Stimulated activated CD4-positive, alpha-beta T cell treated with anti-CD3 and anti-CD28 coated beads, TNF-alpha, amount 100 ng/mL, for 48 hours (primary cell): ENCODE measurements at regions not wholly inside any gene's neighbourhood (a gene's known extent, or its start where the extent isn't known, plus 50 kb on each side); places are given as distances from the start of the nearest gene placed in this dataset.
"Not testable (repeated sequence)": the region's sequence is repeated elsewhere in the genome, so short reads cannot be mapped to it uniquely, and the experiment has no call there.

Source experiments
- DNase-seq, 3 donors: peaks; one replicate each; pipeline ENCODE4 v3.0.0-alpha.2; 2020; ENCODE audit warnings: low read depth in 3 of 3

GRCh38 chr7:34486371-34486770 lies 171.6 kb upstream of the NPSR1 start:
- no peak for DNase-seq

GRCh38 chr7:34487391-34488115 lies 170.5 kb upstream of the NPSR1 start:
- DNase-seq, result no peak

GRCh38 chr7:34488766-34489165 lies 169.3 kb upstream of the NPSR1 start:
- DNase-seq, result no peak

GRCh38 chr7:34491899-34492298 lies 166.1 kb upstream of the NPSR1 start:
- DNase-seq, result no peak

GRCh38 chr7:34493752-34494151 lies 164.3 kb upstream of the NPSR1 start:
- DNase-seq, result no peak

GRCh38 chr7:34497153-34497777 lies 160.8 kb upstream of the NPSR1 start:
- DNase-seq, result no peak

DNA sequence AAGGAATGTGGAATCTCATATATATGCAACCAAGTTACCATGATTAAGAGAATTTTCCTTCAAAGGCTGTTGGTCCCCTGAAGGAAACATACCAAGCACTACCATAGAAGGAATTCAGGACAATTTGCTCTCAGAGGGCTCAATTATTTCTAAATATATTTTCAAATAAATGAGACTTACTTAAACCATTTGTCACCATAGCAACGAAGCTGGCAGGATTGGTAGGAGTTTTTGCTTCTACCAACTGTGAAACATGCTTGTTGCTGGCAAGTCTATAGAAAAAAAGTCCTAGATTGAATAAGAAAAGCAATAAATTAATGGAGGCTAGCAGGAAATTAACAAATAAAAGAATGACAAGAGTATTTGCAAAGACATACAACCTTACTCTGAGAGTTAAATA lies 156.9 kb upstream of the NPSR1 start:
- no peak for DNase-seq

- DNase-seq, result no peak
These were observed 150.8 kb upstream of the NPSR1 start for GRCh38 chr7:34507191-34507590.

GRCh38 chr7:34523226-34523918 lies 134.6 kb upstream of the NPSR1 start:
- DNase-seq, result no peak

GRCh38 chr7:34530259-34530658 lies 127.8 kb upstream of the NPSR1 start:
- no peak for DNase-seq

DNA sequence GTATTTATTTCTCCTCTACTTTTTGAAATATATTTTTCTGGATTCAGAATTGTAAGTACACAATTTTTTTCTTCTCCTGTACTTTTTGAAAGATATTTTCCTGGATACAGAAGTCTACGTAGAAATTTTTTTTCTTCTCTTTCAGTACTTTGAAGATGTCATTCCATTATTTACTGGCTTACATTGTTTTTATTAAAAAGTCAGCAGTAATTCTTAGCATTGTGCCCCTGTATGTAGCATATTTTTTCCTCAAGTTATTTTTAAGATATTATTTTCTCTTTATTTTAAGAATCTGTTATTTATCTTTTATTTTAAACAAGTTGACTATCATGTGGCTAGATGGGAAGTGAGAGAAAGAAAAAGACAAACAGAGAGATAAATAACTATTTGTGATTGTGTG lies 119.0 kb upstream of the NPSR1 start:
- DNase-seq, result no peak

DNA sequence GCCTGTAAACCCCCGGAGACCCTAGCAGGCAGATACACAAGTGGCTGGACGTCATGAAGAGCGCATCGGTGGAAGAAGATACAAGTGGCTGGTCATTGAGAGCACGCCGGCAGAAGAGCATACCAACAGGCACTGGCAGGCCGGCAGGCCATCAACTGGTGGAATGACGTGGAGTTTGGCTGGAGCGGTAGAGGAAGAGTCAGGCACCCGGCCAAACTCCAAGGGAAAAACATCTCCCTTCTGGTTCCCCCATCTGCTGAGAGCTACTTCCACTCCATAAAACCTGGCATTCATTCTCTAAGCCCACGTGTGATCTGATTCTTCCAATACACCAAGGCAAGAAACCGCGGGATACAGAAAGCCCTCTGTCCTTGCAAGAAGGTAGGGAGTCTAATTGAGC lies 113.4 kb upstream of the NPSR1 start:
- no peak for DNase-seq

GRCh38 chr7:34550996-34551395 lies 107.0 kb upstream of the NPSR1 start:
- DNase-seq, result no peak

DNA sequence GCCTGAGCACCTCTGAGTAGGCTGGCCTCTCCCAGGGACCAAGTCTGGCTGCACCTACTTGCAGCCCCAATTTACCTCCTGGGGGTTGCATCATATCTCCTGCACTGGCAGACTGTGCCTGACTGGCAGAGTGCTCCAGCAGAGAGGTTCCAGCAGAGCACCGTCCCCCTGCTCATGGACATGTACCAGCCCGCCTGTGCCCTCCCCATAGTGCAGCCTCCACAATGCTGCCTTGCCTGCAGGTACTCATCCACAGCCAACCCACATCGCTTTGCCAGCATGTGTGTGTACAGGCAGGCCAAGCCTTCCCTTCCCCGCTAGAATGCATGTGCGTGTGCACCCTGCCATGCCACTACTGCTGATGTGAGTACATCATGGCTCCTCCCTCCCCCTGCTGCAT lies 105.5 kb upstream of the NPSR1 start:
- no peak for DNase-seq

DNA sequence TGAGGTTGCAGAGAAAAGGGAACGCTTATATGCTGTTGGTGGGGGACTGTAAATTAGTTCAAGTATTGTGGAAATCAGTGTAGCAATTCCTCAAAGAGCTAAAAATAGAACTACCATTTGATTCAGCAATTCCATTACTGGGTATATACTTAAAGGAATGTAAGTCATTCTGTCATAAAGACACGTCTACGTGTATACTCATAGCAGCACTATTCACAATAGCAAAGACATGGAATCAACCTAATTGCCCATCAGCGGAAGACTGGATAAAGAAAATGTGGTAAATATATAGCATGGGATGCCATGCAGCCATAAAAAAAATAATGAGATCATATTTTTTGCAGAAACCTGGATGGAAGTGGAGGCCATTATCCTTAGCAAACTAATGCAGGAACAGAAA lies 100.0 kb upstream of the NPSR1 start:
- DNase-seq, result no peak

DNA sequence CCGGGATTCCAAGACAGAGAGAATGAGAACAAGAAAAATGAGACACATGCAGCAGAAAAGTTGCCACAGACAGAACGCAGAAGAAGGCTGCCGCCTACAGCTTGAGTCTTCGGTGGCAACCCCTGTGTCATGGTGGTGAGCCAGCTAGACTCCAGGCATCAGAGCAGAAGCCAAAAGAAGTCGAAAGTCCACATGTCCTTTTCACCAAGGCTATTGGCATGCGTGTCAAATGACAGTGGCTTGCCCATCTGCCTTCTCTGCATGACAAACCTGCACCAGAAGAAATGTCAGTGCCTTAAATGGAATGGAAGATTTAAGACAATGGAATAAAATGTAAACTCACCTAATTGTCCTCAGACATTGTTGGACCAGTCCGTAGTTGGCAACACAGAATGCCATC lies 93.9 kb upstream of the NPSR1 start:
- no peak for DNase-seq

GRCh38 chr7:34567906-34568305 lies 90.1 kb upstream of the NPSR1 start:
- no peak for DNase-seq

DNA sequence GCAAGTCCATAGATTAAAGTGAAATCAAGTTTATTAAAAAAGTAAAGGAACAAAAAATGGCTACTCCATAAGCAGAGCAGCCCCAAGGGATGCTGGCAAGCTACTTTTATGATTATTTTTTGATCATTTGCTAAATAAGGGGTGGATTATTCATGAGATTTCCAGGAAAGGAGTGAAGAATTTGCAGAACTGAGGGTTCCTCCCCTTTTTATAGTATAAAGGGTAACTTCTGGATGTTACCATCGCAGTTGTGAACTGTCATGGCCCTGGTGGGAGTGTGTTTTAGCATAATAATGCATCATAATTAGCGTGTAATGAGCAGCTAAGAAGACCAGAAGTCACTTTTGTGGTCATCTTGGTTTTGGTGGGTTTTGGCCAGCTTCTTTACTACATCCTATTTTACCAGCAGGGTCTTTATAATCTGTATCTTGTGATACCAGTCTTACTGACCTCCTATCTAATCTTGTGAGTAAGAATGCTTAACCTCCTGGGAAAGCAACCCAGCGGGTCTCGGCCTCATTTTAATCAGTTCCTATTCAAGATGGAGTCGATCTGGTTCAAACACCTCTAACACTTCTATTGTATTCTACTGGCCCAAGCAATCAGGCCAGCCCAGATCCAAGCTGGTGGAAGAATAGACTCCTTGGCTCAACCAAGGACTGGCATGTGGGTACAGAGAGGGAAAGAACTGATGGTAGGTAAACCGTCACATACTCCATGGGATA lies 87.9 kb upstream of the NPSR1 start:
- no peak for DNase-seq

- DNase-seq, result no peak
These were observed 83.0 kb upstream of the NPSR1 start for GRCh38 chr7:34575006-34575405.

DNA sequence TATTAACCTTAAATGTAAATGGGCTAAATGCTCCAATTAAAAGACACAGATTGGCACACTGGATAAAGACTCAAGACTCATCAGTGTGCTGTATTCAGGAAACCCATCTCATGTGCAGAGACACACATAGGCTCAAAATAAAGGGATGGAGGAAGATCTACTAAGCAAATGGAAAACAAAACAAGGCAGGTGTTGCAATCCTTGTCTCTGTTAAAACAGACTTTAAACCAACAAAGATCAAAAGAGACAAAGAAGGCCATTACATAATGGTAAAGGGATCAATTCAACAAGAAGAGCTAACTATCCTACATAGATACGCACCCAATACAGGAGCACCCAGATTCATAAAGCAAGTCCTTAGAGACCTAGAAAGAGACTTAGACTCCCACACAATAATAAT lies 80.1 kb upstream of the NPSR1 start:
- not testable (repeated sequence) for DNase-seq

DNA sequence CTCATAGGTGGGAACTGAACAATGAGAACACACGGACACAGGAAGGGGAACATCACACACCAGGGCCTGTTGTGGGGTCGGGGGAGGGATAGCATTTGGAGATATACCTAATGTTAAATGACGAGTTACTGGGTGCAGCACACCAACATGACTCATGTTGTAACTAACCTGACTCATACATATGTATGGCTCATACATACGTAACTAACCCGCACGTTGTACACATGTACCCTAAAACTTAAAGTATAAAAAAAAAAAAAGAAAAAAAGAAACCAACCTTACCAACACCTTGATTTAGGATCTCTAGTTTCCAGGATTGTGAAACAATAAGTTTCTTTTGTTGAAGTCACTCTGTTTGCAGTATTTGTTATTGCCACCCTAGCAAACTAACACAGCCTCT lies 76.3 kb upstream of the NPSR1 start:
- not testable (repeated sequence) for DNase-seq

DNA sequence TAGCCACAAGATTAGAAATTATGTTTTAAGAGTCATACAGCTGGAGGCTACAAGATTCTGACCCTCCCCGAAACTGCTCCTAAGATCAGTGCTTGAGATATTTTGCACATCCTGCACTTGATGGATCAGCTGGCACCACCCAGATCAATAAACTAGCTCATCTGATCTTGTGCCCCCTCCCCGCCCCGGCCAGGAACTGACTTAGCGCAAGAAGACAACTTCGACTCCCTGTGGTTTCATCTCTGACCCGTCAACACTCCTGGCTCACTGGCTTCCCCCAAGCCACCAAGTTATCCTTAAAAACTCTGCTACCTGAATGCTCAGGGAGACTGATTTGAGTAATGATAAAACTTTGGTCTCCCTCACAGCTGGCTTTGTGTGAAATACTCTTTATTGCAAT lies 73.5 kb upstream of the NPSR1 start:
- DNase-seq, result no peak

- no peak for DNase-seq
These were observed 61.1 kb upstream of the NPSR1 start for GRCh38 chr7:34596887-34597286.
